SK-MEL-5 (cell line): ENCODE measurements at regions not wholly inside any gene's neighbourhood (a gene's known extent, or its start where the extent isn't known, plus 50 kb on each side); places are given as distances from the start of the nearest gene placed in this dataset.
"Not testable (repeated sequence)": the region's sequence is repeated elsewhere in the genome, so short reads cannot be mapped to it uniquely, and the experiment has no call there.

ENCODE experiments used
- DNase-seq: peaks from one replicate; pipeline ENCODE4 v3.0.0-alpha.2; 2016; ENCODE audit warnings: low read depth, low spot score
- in situ Hi-C: cut with HindIII; loops from 2 replicates; pipeline ENCODE4 v1.10.0; 2016; ENCODE audit warnings: low sequenced_read_pairs, high pct_unique_total_duplicates, low pct_unique_long_range_greater_than_20kb

GRCh38 chrX:143244593-143244992 lies 218.9 kb downstream of the SPANXN4 start:
- in situ Hi-C loops, DNase-seq: not testable (repeated sequence)

GRCh38 chrX:143240658-143241057 lies 214.9 kb downstream of the SPANXN4 start:
- in situ Hi-C loops = no loop called here

GRCh38 chrX:143231492-143231891 lies 205.8 kb downstream of the SPANXN4 start:
- in situ Hi-C loops = no loop called here
- no peak for DNase-seq

More at GRCh38 chrX:143240658-143241057, 214.9 kb downstream of the SPANXN4 start:
- DNase-seq = no peak

- DNase-seq, in situ Hi-C loops: not testable (repeated sequence)
These were observed 202.9 kb downstream of the SPANXN4 start for GRCh38 chrX:143228600-143228999.

GRCh38 chrX:143206966-143207365 lies 181.2 kb downstream of the SPANXN4 start:
- in situ Hi-C loops = no loop called here
- DNase-seq = no peak

- no peak for DNase-seq
- in situ Hi-C loops = no loop called here
These were observed 146.0 kb downstream of the SPANXN4 start for GRCh38 chrX:143171703-143172102.

- in situ Hi-C loops = no loop called here
- no peak for DNase-seq
These were observed 140.1 kb downstream of the SPANXN4 start for GRCh38 chrX:143165778-143166177.

GRCh38 chrX:143139681-143140080 lies 114.0 kb downstream of the SPANXN4 start:
- DNase-seq = no peak
- in situ Hi-C loops = no loop called here

- in situ Hi-C loops = no loop called here
- no peak for DNase-seq
These were observed 95.7 kb downstream of the SPANXN4 start for GRCh38 chrX:143121477-143121876.

- in situ Hi-C loops = no loop called here
- DNase-seq = no peak
These were observed 89.7 kb downstream of the SPANXN4 start for GRCh38 chrX:143115466-143115865.

GRCh38 chrX:143095816-143096215 lies 70.1 kb downstream of the SPANXN4 start:
- in situ Hi-C loops = no loop called here
- DNase-seq = no peak

- no peak for DNase-seq
- in situ Hi-C loops = no loop called here
These were observed 69.6 kb downstream of the SPANXN4 start for GRCh38 chrX:143095321-143095720.

- DNase-seq = no peak
- in situ Hi-C loops = no loop called here
These were observed 68.8 kb downstream of the SPANXN4 start for GRCh38 chrX:143094417-143095023.
